HepG2 (cell line): ENCODE measurements at regions not wholly inside any gene's neighbourhood (a gene's known extent, or its start where the extent isn't known, plus 50 kb on each side); places are given as distances from the start of the nearest gene placed in this dataset.

Source experiments
- ATAC-seq: fragments of 200-7000 bp; cut with Tn5 transposase; 3 replicates; pipeline ENCODE4 v1.9.1; 2020; ENCODE audit warnings: mild to moderate bottlenecking, moderate library complexity
- BruUV-seq: library from RNA; stranded (reverse); fragments of 400-500 nt; replicated peaks from 2 replicates; lab custom pipeline; 2021; lab: Mats Ljungman, UMichigan
- CTCF ChIA-PET: fragments of 300-600 bp; formaldehyde crosslinking; extraction: SDS; loops from one replicate; lab custom pipeline; 2021; ENCODE audit warnings: low total read pairs, inconsistent platforms, low intra/inter-chr PET ratio; lab: Yijun Ruan, JAX
- POLR2A ChIA-PET: fragments of 350-600 bp; sonication (Branson Sonifier 250); formaldehyde crosslinking; loops from one replicate; lab custom pipeline; 2020; ENCODE audit warnings: antibody characterized with exemption, inconsistent platforms; lab: Yijun Ruan, JAX
- DNase-seq: peaks from one replicate; pipeline ENCODE4 v3.0.0-alpha.2; 2015; ENCODE audit warnings: low spot score
- FAIRE-seq: peaks from 3 replicates; lab custom pipeline; 2011; peaks lifted over from hg19 to GRCh38; lab: Jason Lieb, UNC
- H2AFZ ChIP-seq: one replicate; pipeline ENCODE4 v1.6.1; 2011; ENCODE audit warnings: low read length, inconsistent platforms
- H3K27ac ChIP-seq: fragments of 300-600 bp; 3 replicates; pipeline ENCODE4 v1.8.0; 2011; ENCODE audit warnings: mixed run types, mild to moderate bottlenecking, mixed read lengths, low read length, inconsistent platforms; ENCODE audit not compliant: insufficient read depth; ENCODE audit errors: extremely low read length
- H3K27me3 ChIP-seq, 2 experiments: fragments of 200-600 bp in 1 of 2; 2 replicates in 1 of 2; 3 replicates in 1 of 2; pipeline versions ENCODE4 v1.6.0 to v1.8.0; 2011; ENCODE audit warnings: low read length in 2 of 2, mild to moderate bottlenecking in 2 of 2, moderate library complexity in 2 of 2, inconsistent platforms in 1 of 2; ENCODE audit not compliant: insufficient read depth in 2 of 2, control insufficient read depth in 1 of 2
- H3K36me3 ChIP-seq, 2 experiments: fragments of 200-600 bp in 1 of 2; replicated peaks in 1 of 2; 2 replicates in 1 of 2; 3 replicates in 1 of 2; pipeline versions ENCODE4 v1.5.1 to v1.8.0; 2011; ENCODE audit warnings: low read length in 2 of 2, inconsistent platforms in 1 of 2; ENCODE audit not compliant: insufficient read depth in 2 of 2, control insufficient read depth in 1 of 2
- H3K4me1 ChIP-seq: 2 replicates; pipeline ENCODE4 v1.5.1; 2012; ENCODE audit warnings: low read length, inconsistent platforms; ENCODE audit not compliant: insufficient read depth
- H3K4me2 ChIP-seq: 2 replicates; pipeline ENCODE4 v1.6.0; 2011; ENCODE audit warnings: low read depth, low read length, inconsistent platforms
- H3K4me3 ChIP-seq, 3 experiments: fragments of 200-600 bp in 1 of 3; sonication (generic), shearing (Covaris generic) in 1 of 3; replicated peaks in 1 of 3; 2 replicates each; pipeline ENCODE4 v1.5.1; 2011 to 2016; ENCODE audit warnings: low read length in 3 of 3, inconsistent platforms in 2 of 3, low read depth in 2 of 3, mild to moderate bottlenecking in 2 of 3, control low read depth in 1 of 3, mixed read lengths in 1 of 3; ENCODE audit not compliant: insufficient read depth in 1 of 3
- H3K79me2 ChIP-seq: one replicate; pipeline ENCODE4 v1.6.1; 2011; ENCODE audit warnings: low read length, inconsistent platforms; ENCODE audit not compliant: insufficient read depth
- H3K9ac ChIP-seq: 2 replicates; pipeline ENCODE4 v1.6.0; 2011; ENCODE audit warnings: mild to moderate bottlenecking, low read depth, low read length, inconsistent platforms; ENCODE audit not compliant: insufficient read depth
- H3K9me3 ChIP-seq: 2 replicates; pipeline ENCODE4 v1.5.1; 2012; ENCODE audit warnings: mild to moderate bottlenecking, low read length
- H4K20me1 ChIP-seq: 2 replicates; pipeline ENCODE4 v1.6.0; 2011; ENCODE audit warnings: inconsistent platforms, mild to moderate bottlenecking, low read length, moderate library complexity; ENCODE audit not compliant: insufficient read depth
- AHR ChIP-seq: IDR thresholded peaks from 2 replicates; pipeline ENCODE4 v1.6.1; 2018; ENCODE audit warnings: missing genetic modification reagents, missing compliant biosample characterization
- CHD2 ChIP-seq: IDR thresholded peaks from 2 replicates; pipeline ENCODE4 v1.6.1; 2011; ENCODE audit warnings: low read depth, low read length, improper control_type of control experiment
- CREB3 ChIP-seq: sonication (generic); formaldehyde crosslinking; IDR thresholded peaks from 2 replicates; pipeline ENCODE4 v1.5.0; 2020; ENCODE audit warnings: missing genetic modification reagents
- DNMT3B ChIP-seq: conservative IDR thresholded peaks from 2 replicates; pipeline ENCODE4 v1.6.1; 2016; ENCODE audit warnings: missing biosample characterization, control low read depth
- HCFC1 ChIP-seq: fragments of 150-350 bp; IDR thresholded peaks from 2 replicates; pipeline ENCODE4 v1.6.1; 2014; ENCODE audit warnings: low read depth, low read length
- KDM6A ChIP-seq: IDR thresholded peaks from 2 replicates; pipeline ENCODE4 v1.6.1; 2016; ENCODE audit warnings: low read depth
- MTF1 ChIP-seq: sonication (generic); formaldehyde crosslinking; IDR thresholded peaks from 2 replicates; pipeline ENCODE4 v1.5.0; 2020; ENCODE audit warnings: missing genetic modification reagents
- PHF20 ChIP-seq: sonication (generic); formaldehyde crosslinking; IDR thresholded peaks from 2 replicates; pipeline ENCODE4 v1.5.0; 2020; ENCODE audit warnings: mild to moderate bottlenecking, missing genetic modification reagents
- PHF5A ChIP-seq: IDR thresholded peaks from one replicate; pipeline ENCODE4 v1.6.1; 2018; ENCODE audit warnings: low read depth, missing genetic modification reagents; ENCODE audit not compliant: unreplicated experiment
- TBP ChIP-seq: sonication (generic); formaldehyde crosslinking; IDR thresholded peaks from 2 replicates; pipeline ENCODE4 v1.5.0; 2020; ENCODE audit warnings: missing genetic modification reagents
- TBX2 ChIP-seq: sonication (generic); formaldehyde crosslinking; IDR thresholded peaks from 2 replicates; pipeline ENCODE4 v1.5.0; 2020; ENCODE audit warnings: missing genetic modification reagents, mild to moderate bottlenecking, borderline replicate concordance
- TGIF2 ChIP-seq: IDR thresholded peaks from 2 replicates; pipeline ENCODE4 v1.6.1; 2016; ENCODE audit warnings: control low read depth, missing compliant biosample characterization
- ZNF251 ChIP-seq: sonication (generic); formaldehyde crosslinking; IDR thresholded peaks from 2 replicates; pipeline ENCODE4 v1.9.0; 2021; ENCODE audit warnings: mild to moderate bottlenecking, missing genetic modification reagents
- ZNF263 ChIP-seq: sonication (generic); formaldehyde crosslinking; IDR thresholded peaks from 2 replicates; pipeline ENCODE4 v1.4.0; 2020; ENCODE audit warnings: missing genetic modification reagents
- ZNF496 ChIP-seq: sonication (generic); formaldehyde crosslinking; IDR thresholded peaks from 2 replicates; pipeline ENCODE4 v1.8.1; 2023; ENCODE audit warnings: mild to moderate bottlenecking, moderate library complexity, missing genetic modification reagents; ENCODE audit not compliant: insufficient replicate concordance
- ZNF563 ChIP-seq: sonication (generic); formaldehyde crosslinking; IDR thresholded peaks from 2 replicates; pipeline ENCODE4 v1.8.0; 2022; ENCODE audit warnings: mild to moderate bottlenecking, moderate library complexity, missing genetic modification reagents
- ZNF580 ChIP-seq: IDR thresholded peaks from 2 replicates; pipeline ENCODE4 v1.6.1; 2016; ENCODE audit warnings: low read depth, borderline replicate concordance
- ZSCAN21 ChIP-seq: sonication (generic); formaldehyde crosslinking; IDR thresholded peaks from 2 replicates; pipeline ENCODE4 v1.8.0; 2022; ENCODE audit warnings: mild to moderate bottlenecking, missing genetic modification reagents, moderate library complexity, borderline replicate concordance
- WGBS: methylation state at CpG from one replicate; pipeline ENCODE4 v1.1.6; 2017; ENCODE audit warnings: low lambda C conversion rate; 5-methylcytosine and 5-hydroxymethylcytosine counted together
- in situ Hi-C: cut with HindIII; loops from 2 replicates; pipeline ENCODE4 v1.10.0; 2017; ENCODE audit warnings: low pct_unique_long_range_greater_than_20kb; ENCODE audit not compliant: extremely low pct_ligation_motif_present
- intact Hi-C: fragments of 100-400 bp; cut with micrococcal nuclease; formaldehyde crosslinking; loops from one replicate; pipeline ENCODE4 v1.10.0; 2022; ENCODE audit not compliant: unreplicated experiment

- Histone ChIP-seq H3K79me2 (no peaks in the 10 kb centered on the region), H3K9ac (no peak overlapping the region), H2AFZ (no peak overlapping the region), H3K9me3 (no peaks in the 10 kb centered on the region), H3K36me3 (no peaks in the 10 kb centered on the region), H3K4me2 (no peak overlapping the region), H3K4me3 (no peak overlapping the region), H3K4me1 (no peaks in the 10 kb centered on the region), H3K27ac (no peak overlapping the region), H3K27me3 (no peaks in the 10 kb centered on the region), H4K20me1 (no peaks in the 10 kb centered on the region)
- no peak for TF ChIP-seq DNMT3B (CRISPR knock-in tag)
- no peak for TF ChIP-seq CHD2
- no peak for TF ChIP-seq PHF20 (CRISPR knock-in tag)
- TF ChIP-seq TBP: no peak
- TF ChIP-seq ZNF263 (CRISPR knock-in tag): no peak
- no peak for TF ChIP-seq AHR (CRISPR knock-in tag)
- no peak for TF ChIP-seq KDM6A
- TF ChIP-seq TGIF2 (CRISPR knock-in tag): no peak
- no peak for TF ChIP-seq ZNF580 (CRISPR knock-in tag)
- no peak for TF ChIP-seq PHF5A (CRISPR knock-in tag)
- no peak for TF ChIP-seq MTF1 (CRISPR knock-in tag)
- no peak for TF ChIP-seq TBX2 (CRISPR knock-in tag)
- no peak for TF ChIP-seq ZSCAN21 (CRISPR knock-in tag)
- TF ChIP-seq ZNF251 (CRISPR knock-in tag): no peak
- TF ChIP-seq ZNF496 (CRISPR knock-in tag): no peak
- TF ChIP-seq CREB3: no peak
- no peak for TF ChIP-seq HCFC1
- TF ChIP-seq ZNF563: no peak
- in situ Hi-C loops: no loop called here
- WGBS: 1% methylated on average over 3 of the region's 3 CpGs
- ChIA-PET CTCF (no interaction called here), POLR2A (no interaction called here)
- FAIRE-seq (no peak), DNase-seq (no peak), ATAC-seq (no peak)
- no TSS peak for BruUV-seq
- intact Hi-C loops: no loop called here
Measured at GRCh38 chr1:98021126-98021525, 100.3 kb upstream of the DPYD start.
